Endothelial cell of umbilical vein (primary cell): ENCODE measurements at regions not wholly inside any gene's neighbourhood (a gene's known extent, or its start where the extent isn't known, plus 50 kb on each side); places are given as distances from the start of the nearest gene placed in this dataset.

Experiments
- EZH2 ChIP-seq: IDR thresholded peaks from 2 replicates; pipeline ENCODE4 v1.6.1; 2012; ENCODE audit warnings: borderline replicate concordance, low read depth, mild to moderate bottlenecking, moderate library complexity, low read length, inconsistent platforms; ENCODE audit not compliant: severe bottlenecking
- JUN ChIP-seq: IDR thresholded peaks from 2 replicates; pipeline ENCODE4 v1.6.1; 2011; ENCODE audit warnings: borderline replicate concordance, low read depth; ENCODE audit not compliant: insufficient read length, insufficient read depth
- MYC ChIP-seq: IDR thresholded peaks from one replicate; pipeline ENCODE4 v1.6.1; 2011; ENCODE audit warnings: mild to moderate bottlenecking, low read depth, low read length
- POLR2A ChIP-seq: IDR thresholded peaks from 2 replicates; pipeline ENCODE4 v1.6.1; 2012; ENCODE audit warnings: low read depth, mild to moderate bottlenecking, control low read depth, low read length
- POLR2AphosphoS5 ChIP-seq: IDR thresholded peaks from 2 replicates; pipeline ENCODE4 v1.6.1; 2012; ENCODE audit warnings: low read depth, mild to moderate bottlenecking, control low read depth, low read length, moderate library complexity; ENCODE audit not compliant: insufficient read depth
- TF ChIP-seq, protein P1 (sequence below), 2 donors: IDR thresholded peaks; 1 replicate in 1 of 2; 2 replicates in 1 of 2; pipeline ENCODE4 v1.5.1; 2011; ENCODE audit warnings: low read length in 2 of 2, mild to moderate bottlenecking in 2 of 2, moderate library complexity in 2 of 2, control low read depth in 1 of 2, inconsistent platforms in 1 of 2, low read depth in 1 of 2; ENCODE audit not compliant: insufficient read depth in 1 of 2; ENCODE audit errors: extremely low read depth in 1 of 2

DNA sequence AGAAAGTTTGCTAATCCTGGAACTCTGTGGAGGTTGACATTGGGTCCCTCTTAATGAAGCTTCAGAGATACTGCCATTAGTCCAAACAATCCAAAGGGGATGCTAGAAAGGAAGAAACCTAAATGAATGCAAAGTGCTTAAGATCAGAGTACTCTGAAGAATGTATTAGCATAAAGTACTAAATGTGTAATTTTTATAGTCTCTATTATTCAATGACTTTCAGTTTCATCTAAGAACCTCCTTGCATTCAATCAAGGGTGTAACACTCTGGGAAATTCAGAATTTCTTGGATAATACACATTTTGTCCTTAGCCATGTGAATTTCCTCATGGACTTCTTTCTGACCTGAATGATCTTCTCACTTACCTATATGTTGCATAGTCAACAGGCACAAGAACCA is 1078.5 kb upstream of the ADGRL4 start:
- TF ChIP-seq POLR2A (no peak), MYC (no peak), EZH2 (no peak), JUN (no peak), POLR2AphosphoS5 (no peak)
- TF ChIP-seq, protein P1, sequence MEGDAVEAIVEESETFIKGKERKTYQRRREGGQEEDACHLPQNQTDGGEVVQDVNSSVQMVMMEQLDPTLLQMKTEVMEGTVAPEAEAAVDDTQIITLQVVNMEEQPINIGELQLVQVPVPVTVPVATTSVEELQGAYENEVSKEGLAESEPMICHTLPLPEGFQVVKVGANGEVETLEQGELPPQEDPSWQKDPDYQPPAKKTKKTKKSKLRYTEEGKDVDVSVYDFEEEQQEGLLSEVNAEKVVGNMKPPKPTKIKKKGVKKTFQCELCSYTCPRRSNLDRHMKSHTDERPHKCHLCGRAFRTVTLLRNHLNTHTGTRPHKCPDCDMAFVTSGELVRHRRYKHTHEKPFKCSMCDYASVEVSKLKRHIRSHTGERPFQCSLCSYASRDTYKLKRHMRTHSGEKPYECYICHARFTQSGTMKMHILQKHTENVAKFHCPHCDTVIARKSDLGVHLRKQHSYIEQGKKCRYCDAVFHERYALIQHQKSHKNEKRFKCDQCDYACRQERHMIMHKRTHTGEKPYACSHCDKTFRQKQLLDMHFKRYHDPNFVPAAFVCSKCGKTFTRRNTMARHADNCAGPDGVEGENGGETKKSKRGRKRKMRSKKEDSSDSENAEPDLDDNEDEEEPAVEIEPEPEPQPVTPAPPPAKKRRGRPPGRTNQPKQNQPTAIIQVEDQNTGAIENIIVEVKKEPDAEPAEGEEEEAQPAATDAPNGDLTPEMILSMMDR (IDR thresholded peaks at IDR 0.05; ENCODE audit: extremely low read depth in 1 of 2, insufficient read depth in 1 of 2, low read depth in 1 of 2, low read length in 2 of 2): no peak
